Endometrium (tissue), 2 donors: ENCODE measurements at regions not wholly inside any gene's neighbourhood (a gene's known extent, or its start where the extent isn't known, plus 50 kb on each side); places are given as distances from the start of the nearest gene placed in this dataset.

Experiments
- FAIRE-seq: peaks from 2 replicates; lab custom pipeline; 2012; peaks lifted over from hg19 to GRCh38; lab: Jason Lieb, UNC
- donor health status: control.
- donor health status: control.

DNA sequence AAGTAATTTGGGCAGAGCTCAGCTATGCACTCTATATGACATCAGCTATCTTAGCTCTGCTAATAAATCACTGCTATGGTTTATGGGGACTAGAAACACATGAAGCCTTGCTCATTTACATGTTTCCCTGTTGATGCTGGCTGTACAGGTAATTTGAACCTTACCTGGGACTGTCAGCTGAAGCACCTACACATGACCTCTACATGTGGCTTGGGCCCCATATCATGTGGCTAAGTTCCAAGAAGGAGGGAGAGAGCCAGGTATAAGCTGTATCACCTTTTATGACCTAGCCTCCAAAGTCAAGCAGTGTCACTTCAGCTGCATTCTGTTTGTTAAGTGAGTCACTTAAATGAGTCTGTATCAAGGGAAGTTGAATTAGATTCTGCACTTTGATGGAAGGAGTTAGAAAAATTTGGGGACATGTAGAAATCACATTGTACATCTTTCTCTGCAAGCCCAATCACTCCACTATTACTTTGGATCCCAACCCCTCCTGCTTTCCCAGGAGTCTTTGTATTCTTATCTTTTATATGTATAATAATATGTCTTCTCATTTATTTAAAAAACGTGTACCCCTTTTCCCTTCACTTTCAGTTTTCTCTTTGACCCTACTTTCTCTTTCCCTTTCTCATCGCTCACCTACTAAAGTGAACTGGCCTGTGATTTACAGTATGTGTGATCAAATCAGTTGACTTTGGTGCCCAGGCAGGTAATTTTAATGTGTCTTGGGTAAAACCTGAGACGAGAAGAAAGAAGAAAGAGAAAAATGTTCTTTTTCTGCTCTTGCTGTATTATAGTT lies 53.4 kb upstream of the PRKACB start:
- no peak for FAIRE-seq

DNA sequence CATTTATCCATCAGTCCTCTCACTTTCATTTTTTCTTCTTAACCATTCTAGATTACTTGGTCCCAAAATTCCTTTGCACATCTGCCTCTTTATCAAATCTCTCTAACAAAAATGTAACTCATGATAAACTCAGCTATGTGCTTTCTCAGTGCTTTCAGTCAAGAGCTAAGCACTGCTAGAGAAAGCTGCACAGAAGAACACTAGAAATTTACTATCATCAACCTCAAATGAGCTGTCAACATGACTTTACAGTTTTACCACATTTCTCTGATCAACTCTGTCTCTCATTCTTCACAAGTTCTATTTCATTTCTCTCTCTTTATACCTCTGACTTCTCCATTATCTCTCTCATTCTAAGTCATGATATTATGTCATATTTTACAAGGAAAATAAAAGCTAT lies 54.2 kb upstream of the PRKACB start:
- no peak for FAIRE-seq

GRCh38 chr1:84089465-84089864 lies 54.6 kb upstream of the PRKACB start:
- FAIRE-seq, result no peak

DNA sequence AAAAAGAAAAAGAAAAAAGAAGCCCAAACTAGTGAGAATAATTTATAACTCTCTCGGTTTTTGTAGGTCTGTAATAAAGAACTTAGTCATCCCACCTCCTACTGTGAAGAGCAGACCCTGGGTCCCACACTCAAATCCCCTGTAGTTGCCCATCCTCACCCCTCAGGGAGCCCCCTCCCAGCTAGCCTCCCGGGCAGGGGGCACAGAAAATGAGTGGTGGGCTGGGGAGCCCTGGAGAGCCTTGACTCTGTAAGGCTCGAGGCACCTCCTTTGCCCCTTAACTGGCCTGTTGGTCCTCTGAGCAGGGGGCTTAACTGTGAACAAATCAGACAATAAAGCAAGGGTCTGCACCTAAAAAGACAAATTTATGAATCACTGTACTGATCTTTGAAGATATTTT lies 57.5 kb upstream of the PRKACB start:
- no peak for FAIRE-seq

- no peak for FAIRE-seq
Observed at GRCh38 chr1:84086189-84086588, 57.9 kb upstream of the PRKACB start.

GRCh38 chr1:84083307-84083706 lies 60.8 kb upstream of the PRKACB start:
- FAIRE-seq, result no peak

DNA sequence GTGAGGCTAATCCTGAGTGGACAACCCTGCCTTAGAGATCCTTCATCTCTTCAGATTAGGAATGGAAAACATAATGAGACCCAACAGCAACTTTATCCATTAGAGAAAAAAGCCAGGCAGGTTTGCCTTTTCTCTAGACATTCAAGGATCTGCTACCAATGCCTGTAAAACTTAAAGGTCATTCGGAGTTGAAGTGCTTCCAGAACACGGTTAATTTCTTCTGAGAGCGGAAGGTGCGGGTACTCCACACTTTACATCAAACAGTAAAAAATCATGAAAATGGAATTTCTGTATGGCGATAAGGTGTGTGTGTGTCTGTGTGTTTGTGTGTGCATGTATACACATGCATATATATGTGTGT lies 65.2 kb upstream of the PRKACB start:
- no peak for FAIRE-seq

GRCh38 chr1:84078108-84078841 lies 65.8 kb upstream of the PRKACB start:
- no peak for FAIRE-seq

DNA sequence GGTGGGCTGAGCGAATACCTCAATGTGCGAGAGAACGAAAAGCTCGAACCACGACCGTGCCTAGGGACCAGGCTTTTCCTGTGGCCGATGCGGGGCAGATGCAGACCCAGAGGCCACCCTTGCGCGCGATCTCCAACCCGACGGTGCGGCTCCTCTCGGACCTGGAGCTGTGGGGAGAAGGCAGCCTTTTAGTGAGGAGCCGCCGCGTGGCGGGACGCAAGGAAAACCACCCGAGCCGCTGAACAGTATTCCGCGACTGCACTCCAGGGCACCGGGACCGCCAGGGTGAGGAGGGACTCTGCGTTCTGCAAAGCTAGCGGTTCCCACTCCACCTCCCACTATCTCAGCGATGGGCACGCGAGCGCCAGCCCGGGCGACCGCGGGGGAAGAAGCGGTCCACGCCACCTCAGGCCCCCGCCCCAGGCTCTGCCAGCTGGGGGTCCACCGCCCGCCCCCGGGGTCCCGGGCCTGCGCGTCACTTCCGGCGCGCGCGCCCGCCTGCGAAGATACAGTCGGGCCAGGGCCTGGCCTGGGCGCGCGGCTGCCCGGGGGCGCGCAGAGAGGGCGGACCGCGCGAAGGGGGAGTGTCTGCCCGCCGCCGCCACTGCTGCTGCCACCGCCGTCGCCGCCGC lies 66.5 kb upstream of the PRKACB start:
- no peak for FAIRE-seq

GRCh38 chr1:84073266-84073665 lies 70.8 kb upstream of the PRKACB start:
- no peak for FAIRE-seq

DNA sequence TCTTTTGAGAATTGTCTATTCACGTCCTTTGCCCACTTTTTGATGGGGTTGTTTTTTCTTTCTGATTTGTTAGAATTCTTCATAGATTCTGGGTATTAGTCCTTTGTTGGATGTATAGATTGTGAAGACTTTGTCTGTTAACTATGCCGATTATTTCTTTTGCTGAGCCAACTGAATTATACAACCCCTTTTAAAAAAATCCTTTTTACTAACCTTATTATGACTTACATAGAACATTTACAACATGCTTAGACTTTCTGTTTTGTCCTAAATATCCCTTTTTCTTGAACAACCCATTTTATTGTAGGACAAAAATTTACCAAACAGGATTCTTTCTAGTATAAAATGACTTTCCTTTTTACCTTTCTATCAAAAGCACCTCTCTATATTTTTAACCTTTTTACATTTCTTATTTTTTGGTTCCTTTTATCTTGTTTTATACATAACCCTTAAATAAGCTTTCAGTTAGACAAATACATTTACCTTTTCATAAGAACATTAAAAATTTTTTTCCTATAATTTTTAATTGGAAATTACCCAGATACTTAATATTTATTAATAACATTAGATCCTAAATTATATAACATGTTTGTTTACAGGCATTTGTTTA lies 70.4 kb upstream of the TTLL7 start:
- peak; percentile 55 for FAIRE-seq

- no peak for FAIRE-seq
Observed at GRCh38 chr1:84062496-84062895, 63.6 kb upstream of the TTLL7 start.

DNA sequence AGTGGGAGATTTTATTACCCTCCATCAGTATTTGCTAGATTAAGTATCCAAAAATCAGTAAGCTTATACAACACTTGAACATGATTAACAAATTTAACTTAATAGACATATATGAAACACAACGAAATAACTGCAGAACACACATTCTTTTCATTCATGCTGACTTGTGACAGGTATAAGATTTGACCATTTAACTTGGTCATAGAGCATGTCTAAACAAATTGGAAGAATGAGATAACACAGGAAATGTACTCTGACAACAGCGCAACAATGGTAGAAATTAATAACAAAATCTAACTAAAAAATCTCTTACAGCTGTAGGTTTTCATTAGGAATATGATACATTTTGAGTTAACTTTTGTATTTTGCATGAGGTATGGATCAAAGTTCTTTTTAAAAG lies 62.4 kb upstream of the TTLL7 start:
- no peak for FAIRE-seq

DNA sequence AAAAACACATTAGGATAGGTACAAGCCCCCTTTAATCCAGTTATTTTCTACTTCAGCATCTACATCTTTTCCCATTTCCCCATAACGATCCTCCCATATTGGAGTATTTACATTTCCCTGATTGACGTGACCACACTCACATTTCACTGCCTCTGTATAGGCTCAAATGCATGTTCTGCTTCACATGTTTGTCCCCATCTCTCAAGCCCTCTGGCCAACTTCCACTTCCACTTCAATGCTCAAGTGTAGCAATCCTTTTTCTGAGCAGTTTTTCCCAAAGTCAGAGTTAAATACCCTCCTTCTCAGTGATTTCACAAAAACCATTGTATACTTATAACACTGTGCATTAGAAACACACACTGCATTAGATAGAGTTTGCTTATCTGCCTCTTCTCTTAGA lies 61.8 kb upstream of the TTLL7 start:
- no peak for FAIRE-seq

- FAIRE-seq, result no peak
Observed at GRCh38 chr1:84048820-84049219, 49.9 kb upstream of the TTLL7 start.
